H1 (cell line): ENCODE measurements at regions not wholly inside any gene's neighbourhood (a gene's known extent, or its start where the extent isn't known, plus 50 kb on each side); places are given as distances from the start of the nearest gene placed in this dataset.

ENCODE experiments used
- CTCF ChIA-PET: fragments of 300-600 bp; sonication (Branson Sonifier 250); formaldehyde crosslinking; loops from one replicate; lab custom pipeline; 2021; ENCODE audit not compliant: partially characterized antibody; lab: Charles Lee
- POLR2A ChIA-PET: fragments of 300-600 bp; sonication (Branson Sonifier 250); formaldehyde crosslinking; loops from one replicate; lab custom pipeline; 2021; ENCODE audit warnings: inconsistent platforms; ENCODE audit not compliant: partially characterized antibody; lab: Charles Lee
- DNase-seq, 2 experiments: peaks; one replicate each; pipeline versions ENCODE4 v3.0.0 to v3.0.0-alpha.2; 2010 to 2022; ENCODE audit warnings: low spot score in 2 of 2, low read depth in 1 of 2, mixed read lengths in 1 of 2
- FAIRE-seq: peaks from 2 replicates; lab custom pipeline; 2011; peaks lifted over from hg19 to GRCh38; lab: Jason Lieb, UNC
- H2AFZ ChIP-seq: 2 replicates; pipeline ENCODE4 v1.8.1; 2012; ENCODE audit warnings: low read length, inconsistent platforms
- H2AK5ac ChIP-seq: 2 replicates; pipeline ENCODE4 v1.6.1; 2013; ENCODE audit warnings: low read depth, low read length
- H2BK120ac ChIP-seq: replicated peaks from 2 replicates; pipeline ENCODE3; 2013; ENCODE audit warnings: low read depth, low read length, inconsistent platforms
- H2BK12ac ChIP-seq: 2 replicates; pipeline ENCODE4 v1.6.1; 2013; ENCODE audit warnings: low read depth, low read length
- H2BK15ac ChIP-seq: 2 replicates; pipeline ENCODE4 v1.6.1; 2013; ENCODE audit warnings: low read length
- H2BK20ac ChIP-seq: 2 replicates; pipeline ENCODE4 v1.6.1; 2013; ENCODE audit warnings: low read length
- H2BK5ac ChIP-seq: 2 replicates; pipeline ENCODE4 v1.6.1; 2013; ENCODE audit warnings: low read depth, low read length
- H3K14ac ChIP-seq: 2 replicates; pipeline ENCODE4 v1.6.1; 2013; ENCODE audit warnings: inconsistent platforms; ENCODE audit not compliant: insufficient read length
- H3K18ac ChIP-seq: 2 replicates; pipeline ENCODE4 v1.6.1; 2013; ENCODE audit warnings: low read length; ENCODE audit errors: extremely low read depth
- H3K23ac ChIP-seq: 2 replicates; pipeline ENCODE4 v1.6.1; 2013; ENCODE audit warnings: inconsistent platforms; ENCODE audit not compliant: insufficient read length
- H3K23me2 ChIP-seq: 2 replicates; pipeline ENCODE4 v1.6.1; 2013; ENCODE audit warnings: low read depth, low read length
- H3K27ac ChIP-seq: 2 replicates; pipeline ENCODE4 v1.6.1; 2011; ENCODE audit warnings: low read depth, low read length, inconsistent platforms
- H3K27me3 ChIP-seq, 4 experiments: replicated peaks in 1 of 4; 1 replicate in 1 of 4; 2 replicates in 3 of 4; pipeline versions ENCODE4 v1.6.1 to v1.8.1; 2011 to 2013; ENCODE audit warnings: low read length in 3 of 4, mild to moderate bottlenecking in 3 of 4, inconsistent platforms in 2 of 4, mixed read lengths in 2 of 4, moderate library complexity in 1 of 4; ENCODE audit not compliant: control insufficient read depth in 3 of 4, insufficient read depth in 3 of 4; ENCODE audit errors: extremely low read depth in 1 of 4
- H3K36me3 ChIP-seq, 4 experiments: 2 replicates each; pipeline versions ENCODE4 v1.6.1 to v1.8.1; 2011 to 2013; ENCODE audit warnings: mild to moderate bottlenecking in 4 of 4, low read length in 3 of 4, moderate library complexity in 2 of 4, control low read depth in 1 of 4, inconsistent platforms in 1 of 4; ENCODE audit not compliant: insufficient read depth in 4 of 4, control insufficient read depth in 2 of 4
- H3K4ac ChIP-seq: replicated peaks from 2 replicates; pipeline ENCODE3; 2013; ENCODE audit warnings: low read length, low read depth, mixed read lengths, inconsistent platforms; ENCODE audit not compliant: insufficient read length
- H3K4me1 ChIP-seq, 4 experiments: replicated peaks in 1 of 4; 1 replicate in 1 of 4; 2 replicates in 3 of 4; pipeline versions ENCODE4 v1.6.1 to v1.8.1; 2011 to 2013; ENCODE audit warnings: low read length in 3 of 4, inconsistent platforms in 2 of 4, mixed read lengths in 1 of 4; ENCODE audit not compliant: insufficient read depth in 4 of 4, control insufficient read depth in 3 of 4
- H3K4me2 ChIP-seq, 2 experiments: 2 replicates each; pipeline versions ENCODE4 v1.6.1 to v1.8.1; 2011 to 2013; ENCODE audit warnings: low read depth in 2 of 2, low read length in 2 of 2, control low read depth in 1 of 2, inconsistent platforms in 1 of 2, mild to moderate bottlenecking in 1 of 2; ENCODE audit not compliant: insufficient read depth in 1 of 2
- H3K4me3 ChIP-seq, 4 experiments: fragments of 200-600, 300-600 bp in 1 of 4; sonication (generic), shearing (Covaris generic), sonication (Bioruptor Twin) in 1 of 4; 2 replicates each; pipeline versions ENCODE4 v1.5.1 to v1.8.1; 2011 to 2016; ENCODE audit warnings: low read length in 4 of 4, low read depth in 3 of 4, control low read depth in 2 of 4, inconsistent platforms in 2 of 4, mild to moderate bottlenecking in 2 of 4, mixed read lengths in 1 of 4, moderate library complexity in 1 of 4; ENCODE audit not compliant: insufficient read depth in 2 of 4; ENCODE audit errors: extremely low read depth in 1 of 4
- H3K56ac ChIP-seq: replicated peaks from 2 replicates; pipeline ENCODE3; 2013; ENCODE audit warnings: low read depth, mild to moderate bottlenecking, mixed read lengths, low read length, inconsistent platforms; ENCODE audit not compliant: insufficient read length
- H3K79me1 ChIP-seq: 2 replicates; pipeline ENCODE4 v1.6.1; 2013; ENCODE audit warnings: low read depth, low read length, control low read depth
- H3K79me2 ChIP-seq, 2 experiments: 2 replicates each; pipeline versions ENCODE4 v1.6.1 to v1.8.1; 2012 to 2013; ENCODE audit warnings: low read length in 2 of 2, mild to moderate bottlenecking in 2 of 2, inconsistent platforms in 1 of 2; ENCODE audit not compliant: insufficient read depth in 2 of 2, control insufficient read depth in 1 of 2
- H3K9ac ChIP-seq, 4 experiments: replicated peaks in 1 of 4; 1 replicate in 1 of 4; 2 replicates in 3 of 4; pipeline versions ENCODE4 v1.6.1 to v1.8.1; 2011 to 2013; ENCODE audit warnings: low read depth in 3 of 4, low read length in 3 of 4, control low read depth in 2 of 4, mild to moderate bottlenecking in 2 of 4, moderate library complexity in 2 of 4, inconsistent platforms in 1 of 4; ENCODE audit errors: extremely low read depth in 1 of 4
- H3K9me3 ChIP-seq, 2 experiments: 2 replicates each; pipeline versions ENCODE4 v1.6.1 to v1.8.1; 2012 to 2013; ENCODE audit warnings: mild to moderate bottlenecking in 2 of 2, moderate library complexity in 2 of 2, control low read depth in 1 of 2, inconsistent platforms in 1 of 2, low read depth in 1 of 2, low read length in 1 of 2, mixed read lengths in 1 of 2; ENCODE audit not compliant: insufficient read depth in 2 of 2
- H4K20me1 ChIP-seq, 2 experiments: replicated peaks in 1 of 2; 2 replicates each; pipeline versions ENCODE3 to v1.8.1; 2011 to 2013; ENCODE audit warnings: inconsistent platforms in 2 of 2, low read length in 2 of 2, mild to moderate bottlenecking in 1 of 2; ENCODE audit not compliant: insufficient read depth in 2 of 2, control insufficient read depth in 1 of 2
- H4K5ac ChIP-seq: 2 replicates; pipeline ENCODE4 v1.6.1; 2013; ENCODE audit warnings: low read length, low read depth, mixed read lengths, inconsistent platforms; ENCODE audit not compliant: insufficient read length
- H4K8ac ChIP-seq: 2 replicates; pipeline ENCODE4 v1.8.0; 2013; ENCODE audit warnings: mild to moderate bottlenecking, moderate library complexity, low read length, inconsistent platforms; ENCODE audit not compliant: insufficient read depth; ENCODE audit errors: extremely low read depth
- H4K91ac ChIP-seq: replicated peaks from 2 replicates; pipeline ENCODE3; 2013; ENCODE audit warnings: low read length, mixed read lengths, inconsistent platforms; ENCODE audit not compliant: insufficient read length
- ASH2L ChIP-seq: fragments of 200-600, 300-600 bp; sonication (generic); IDR thresholded peaks from one replicate; pipeline ENCODE4 v1.7.1; 2017; ENCODE audit warnings: low read length
- BRCA1 ChIP-seq: IDR thresholded peaks from 2 replicates; pipeline ENCODE4 v1.6.1; 2012; ENCODE audit warnings: low read depth, low read length, improper control_type of control experiment
- CEBPB ChIP-seq: IDR thresholded peaks from 2 replicates; pipeline ENCODE4 v1.6.1; 2012; ENCODE audit warnings: low read depth, low read length
- CHD2 ChIP-seq: IDR thresholded peaks from 2 replicates; pipeline ENCODE4 v1.6.1; 2012; ENCODE audit warnings: low read length, improper control_type of control experiment
- EGR1 ChIP-seq: IDR thresholded peaks from 2 replicates; pipeline ENCODE4 v1.6.1; 2011; ENCODE audit warnings: low read depth, low read length, borderline replicate concordance
- JUND ChIP-seq: IDR thresholded peaks from 2 replicates; pipeline ENCODE4 v1.6.1; 2011; ENCODE audit warnings: mild to moderate bottlenecking, improper control_type of control experiment, low read length
- RAD21 ChIP-seq, 2 experiments: IDR thresholded peaks in 1 of 2; conservative IDR thresholded peaks in 1 of 2; 2 replicates each; pipeline ENCODE4 v1.6.1; 2011; ENCODE audit warnings: low read depth in 2 of 2, low read length in 2 of 2, improper control_type of control experiment in 1 of 2, inconsistent platforms in 1 of 2, mild to moderate bottlenecking in 1 of 2, moderate library complexity in 1 of 2
- SAP30 ChIP-seq: fragments of 300-600 bp; sonication (generic); IDR thresholded peaks from 2 replicates; pipeline ENCODE4 v1.7.1; 2012; ENCODE audit warnings: low read length, moderate library complexity, mild to moderate bottlenecking, inconsistent platforms; ENCODE audit not compliant: insufficient read depth, insufficient replicate concordance
- TCF12 ChIP-seq: IDR thresholded peaks from 2 replicates; pipeline ENCODE4 v1.6.1; 2011; ENCODE audit warnings: low read depth, mild to moderate bottlenecking, low read length
- TEAD4 ChIP-seq: IDR thresholded peaks from 2 replicates; pipeline ENCODE4 v1.6.1; 2012; ENCODE audit warnings: low read depth, low read length, inconsistent platforms, mixed read lengths
- WGBS, 2 experiments: shearing (Covaris generic) in 1 of 2; methylation state at CpG; one replicate each; pipeline versions ENCODE4 v1.1.6 to v1.1.7; 2013 to 2015; ENCODE audit warnings: low lambda C conversion rate in 2 of 2, mixed read lengths in 2 of 2, inconsistent platforms in 1 of 2, low coverage in 1 of 2, missing lambda C conversion rate in 1 of 2; ENCODE audit not compliant: insufficient replicate concordance in 2 of 2, insufficient coverage in 1 of 2, insufficient read length in 1 of 2; ENCODE audit errors: extremely low coverage in 1 of 2, missing lambda C conversion rate in 1 of 2; 5-methylcytosine and 5-hydroxymethylcytosine counted together

GRCh38 chr5:144087576-144087975 lies 82.9 kb downstream of the YIPF5 start:
- POLR2A ChIA-PET: no interaction called here
- WGBS, 2 experiments: 95% methylated on average over 1 of the region's 1 CpG; no CpG with 5 or more reads in 1 of the 2 experiments

More at GRCh38 chr5:144087576-144087975, 82.9 kb downstream of the YIPF5 start:
- Histone ChIP-seq H3K14ac (no peak overlapping the region), H3K79me1 (no peaks in the 10 kb centered on the region), H4K91ac (no peak overlapping the region), H3K23me2 (no peaks in the 10 kb centered on the region), H3K27ac (no peak overlapping the region), H3K4ac (no peak overlapping the region), H3K4me1 (no peaks in the 10 kb centered on the region), H3K23ac (no peak overlapping the region), H2BK20ac (no peak overlapping the region), H3K18ac (no peak overlapping the region), H3K79me2 (no peaks in the 10 kb centered on the region), H2BK12ac (no peak overlapping the region), H2BK15ac (no peak overlapping the region), H3K4me3 (no peak overlapping the region), H2AFZ (no peak overlapping the region), H3K56ac (no peak overlapping the region), H3K36me3 (no peaks in the 10 kb centered on the region), H2BK120ac (no peak overlapping the region), H3K9ac (no peak overlapping the region), H2AK5ac (no peak overlapping the region), H3K9me3 (no peaks in the 10 kb centered on the region), H3K4me2 (no peak overlapping the region), H3K27me3 (peaks cover 4 to 15% (median 8%) of the 10 kb centered on the region in 4 experiments; a peak in 6 of 7 replicates), H2BK5ac (no peak overlapping the region), H4K20me1 (no peaks in the 10 kb centered on the region), H4K8ac (no peak overlapping the region), H4K5ac (no peak overlapping the region)
- TF ChIP-seq CEBPB (no peak), CHD2 (no peak), TEAD4 (no peak), BRCA1 (no peak), JUND (no peak), TCF12 (no peak), ASH2L (no peak), RAD21 (IDR thresholded peaks at IDR 0.05 in 1 of 2, conservative IDR thresholded peaks at IDR 0.05 in 1 of 2; ENCODE audit: low read depth in 2 of 2, low read length in 2 of 2) (no peak), SAP30 (no peak), EGR1 (no peak)
- FAIRE-seq (no peak), DNase-seq (no peak)
- CTCF ChIA-PET: no interaction called here
